ENCODE measurements at regions not wholly inside any gene's neighbourhood (a gene's known extent, or its start where the extent isn't known, plus 50 kb on each side); places are given as distances from the start of the nearest gene placed in this dataset.
"Not testable (repeated sequence)": the region's sequence is repeated elsewhere in the genome, so short reads cannot be mapped to it uniquely, and the experiment has no call there.

GRCh38 chr12:25615119-25615518, 62.0 kb upstream of the LMNTD1 start:
- peak; percentile 76 for DNase-seq (ENCODE audit: low read depth)

GRCh38 chr12:25616286-25616685, 63.2 kb upstream of the LMNTD1 start:
- no peak for DNase-seq (ENCODE audit: low read depth)

GRCh38 chr12:25617991-25618390, 64.9 kb upstream of the LMNTD1 start:
- DNase-seq (ENCODE audit: low read depth), result no peak

GRCh38 chr12:25623816-25624215, 70.7 kb upstream of the LMNTD1 start:
- DNase-seq (ENCODE audit: low read depth), result no peak

- no peak for DNase-seq (ENCODE audit: low read depth)
Measured at GRCh38 chr12:25625146-25625545, 72.1 kb upstream of the LMNTD1 start.

- no peak for DNase-seq (ENCODE audit: low read depth)
Measured at GRCh38 chr12:25629341-25629740, 76.3 kb upstream of the LMNTD1 start.

GRCh38 chr12:25630735-25631515, 77.8 kb upstream of the LMNTD1 start:
- DNase-seq (ENCODE audit: low read depth), result not testable (repeated sequence)

- not testable (repeated sequence) for DNase-seq (ENCODE audit: low read depth)
Measured at GRCh38 chr12:25633149-25633548, 80.1 kb upstream of the LMNTD1 start.

- no peak for DNase-seq (ENCODE audit: low read depth)
Measured at GRCh38 chr12:25637752-25638151, 84.7 kb upstream of the LMNTD1 start.

- DNase-seq (ENCODE audit: low read depth), result no peak
Measured at GRCh38 chr12:25639406-25639805, 86.3 kb upstream of the LMNTD1 start.

GRCh38 chr12:25644979-25645378, 91.9 kb upstream of the LMNTD1 start:
- no peak for DNase-seq (ENCODE audit: low read depth)

GRCh38 chr12:25645427-25645826, 92.3 kb upstream of the LMNTD1 start:
- no peak for DNase-seq (ENCODE audit: low read depth)

GRCh38 chr12:25651931-25652330, 98.8 kb upstream of the LMNTD1 start:
- DNase-seq (ENCODE audit: low read depth), result no peak

- no peak for DNase-seq (ENCODE audit: low read depth)
Measured at GRCh38 chr12:25652371-25652770, 99.3 kb upstream of the LMNTD1 start.

GRCh38 chr12:25653487-25654175, 100.5 kb upstream of the LMNTD1 start:
- DNase-seq (ENCODE audit: low read depth), result no peak

- no peak for DNase-seq (ENCODE audit: low read depth)
Measured at GRCh38 chr12:25655702-25656101, 102.6 kb upstream of the LMNTD1 start.

- DNase-seq (ENCODE audit: low read depth), result no peak
Measured at GRCh38 chr12:25659621-25660020, 106.5 kb upstream of the LMNTD1 start.

GRCh38 chr12:25670076-25671055, 117.3 kb upstream of the LMNTD1 start:
- DNase-seq (ENCODE audit: low read depth), result no peak

- DNase-seq (ENCODE audit: low read depth), result no peak
Measured at GRCh38 chr12:25675808-25676207, 122.7 kb upstream of the LMNTD1 start.

GRCh38 chr12:25677232-25677937, 124.3 kb upstream of the LMNTD1 start:
- no peak for DNase-seq (ENCODE audit: low read depth)

GRCh38 chr12:25681580-25681979, 128.5 kb upstream of the LMNTD1 start:
- DNase-seq (ENCODE audit: low read depth), result no peak

- DNase-seq (ENCODE audit: low read depth), result no peak
Measured at GRCh38 chr12:25682421-25682820, 129.3 kb upstream of the LMNTD1 start.

Data from non-pigmented ciliary epithelial cell (primary cell).